K562 (cell line): ENCODE measurements at regions not wholly inside any gene's neighbourhood (a gene's known extent, or its start where the extent isn't known, plus 50 kb on each side); places are given as distances from the start of the nearest gene placed in this dataset.

Source experiments
- BRD9 ChIP-seq: fragments of 450-650 bp; IDR thresholded peaks from 2 replicates; pipeline ENCODE4 v1.6.1; 2018; ENCODE audit warnings: low read depth; ENCODE audit not compliant: partially characterized antibody
- CBFA2T2 ChIP-seq: fragments of 450-650 bp; conservative IDR thresholded peaks from 2 replicates; pipeline ENCODE4 v1.6.1; 2017; ENCODE audit warnings: mild to moderate bottlenecking
- CHCHD3 ChIP-seq: fragments of 250-450 bp; sonication (Bioruptor Pico); IDR thresholded peaks from 2 replicates; pipeline ENCODE4 v2.1.2; 2022; ENCODE audit warnings: mild to moderate bottlenecking
- CREBBP ChIP-seq: IDR thresholded peaks from one replicate; pipeline ENCODE4 v1.6.1; 2012; ENCODE audit warnings: low read depth, mild to moderate bottlenecking, control low read depth, inconsistent platforms, low read length
- CTBP1 ChIP-seq: fragments of 450-650 bp; IDR thresholded peaks from 2 replicates; pipeline ENCODE4 v1.6.1; 2016; ENCODE audit warnings: borderline replicate concordance
- ETS2 ChIP-seq: IDR thresholded peaks from 2 replicates; pipeline ENCODE4 v1.6.1; 2016; ENCODE audit warnings: borderline replicate concordance, missing genetic modification characterization, mild to moderate bottlenecking, moderate library complexity, missing compliant biosample characterization; ENCODE audit not compliant: poor library complexity, severe bottlenecking
- JUNB ChIP-seq: fragments of 450-650 bp; formaldehyde crosslinking; conservative IDR thresholded peaks from 2 replicates; pipeline ENCODE4 v1.4.0; 2020; ENCODE audit warnings: mild to moderate bottlenecking
- KDM4B ChIP-seq, 2 experiments: fragments of 450-650 bp in 1 of 2; sonication (generic) in 1 of 2; IDR thresholded peaks; 2 replicates each; pipeline ENCODE4 v1.6.1; 2016 to 2017; ENCODE audit warnings: borderline replicate concordance in 2 of 2, antibody characterized with exemption in 1 of 2, low read depth in 1 of 2, mild to moderate bottlenecking in 1 of 2
- MTA1 ChIP-seq: fragments of 450-650 bp; IDR thresholded peaks from 2 replicates; pipeline ENCODE4 v1.6.1; 2017; ENCODE audit warnings: borderline replicate concordance
- RBM22 ChIP-seq: fragments of 200-400 bp; formaldehyde crosslinking; IDR thresholded peaks from 2 replicates; pipeline ENCODE4 v1.6.1; 2018; ENCODE audit warnings: low read length, low read depth; ENCODE audit not compliant: poor library complexity, severe bottlenecking
- RFX5 ChIP-seq: IDR thresholded peaks from 2 replicates; pipeline ENCODE4 v1.6.1; 2011; ENCODE audit warnings: low read depth, mild to moderate bottlenecking, improper control_type of control experiment, low read length
- SLC30A9 ChIP-seq: fragments of 250-450 bp; sonication (Bioruptor Pico); IDR thresholded peaks from 2 replicates; pipeline ENCODE4 v1.8.0; 2022; ENCODE audit warnings: mild to moderate bottlenecking, moderate library complexity
- SOX6 ChIP-seq: fragments of 450-650 bp; IDR thresholded peaks from 2 replicates; pipeline ENCODE4 v1.6.1; 2014; ENCODE audit warnings: mild to moderate bottlenecking
- TAL1 ChIP-seq: fragments of 450-650 bp; IDR thresholded peaks from 2 replicates; pipeline ENCODE4 v1.6.1; 2016; ENCODE audit warnings: mild to moderate bottlenecking
- TF ChIP-seq, protein P1 (sequence below): fragments of 450-650 bp; IDR thresholded peaks from 2 replicates; pipeline ENCODE4 v1.6.1; 2016; ENCODE audit warnings: missing biosample characterization, missing genetic modification characterization
- TF ChIP-seq, protein P2 (sequence below): fragments of 450-650 bp; IDR thresholded peaks from 2 replicates; pipeline ENCODE4 v1.6.1; 2017; ENCODE audit warnings: antibody characterized with exemption, mild to moderate bottlenecking
- TF ChIP-seq, protein P3 (sequence below): fragments of 450-650 bp; formaldehyde crosslinking; conservative IDR thresholded peaks from 2 replicates; pipeline ENCODE4 v1.4.0; 2022; ENCODE audit warnings: mild to moderate bottlenecking, missing genetic modification characterization
- TF ChIP-seq, protein P4 (sequence below), 2 experiments: fragments of 450-650 bp; IDR thresholded peaks; 2 replicates each; pipeline ENCODE4 v1.6.1; 2016
- TF ChIP-seq, protein P5 (sequence below): sonication (generic); formaldehyde crosslinking; IDR thresholded peaks from 2 replicates; pipeline ENCODE4 v1.8.1; 2022; ENCODE audit warnings: missing genetic modification reagents

DNA sequence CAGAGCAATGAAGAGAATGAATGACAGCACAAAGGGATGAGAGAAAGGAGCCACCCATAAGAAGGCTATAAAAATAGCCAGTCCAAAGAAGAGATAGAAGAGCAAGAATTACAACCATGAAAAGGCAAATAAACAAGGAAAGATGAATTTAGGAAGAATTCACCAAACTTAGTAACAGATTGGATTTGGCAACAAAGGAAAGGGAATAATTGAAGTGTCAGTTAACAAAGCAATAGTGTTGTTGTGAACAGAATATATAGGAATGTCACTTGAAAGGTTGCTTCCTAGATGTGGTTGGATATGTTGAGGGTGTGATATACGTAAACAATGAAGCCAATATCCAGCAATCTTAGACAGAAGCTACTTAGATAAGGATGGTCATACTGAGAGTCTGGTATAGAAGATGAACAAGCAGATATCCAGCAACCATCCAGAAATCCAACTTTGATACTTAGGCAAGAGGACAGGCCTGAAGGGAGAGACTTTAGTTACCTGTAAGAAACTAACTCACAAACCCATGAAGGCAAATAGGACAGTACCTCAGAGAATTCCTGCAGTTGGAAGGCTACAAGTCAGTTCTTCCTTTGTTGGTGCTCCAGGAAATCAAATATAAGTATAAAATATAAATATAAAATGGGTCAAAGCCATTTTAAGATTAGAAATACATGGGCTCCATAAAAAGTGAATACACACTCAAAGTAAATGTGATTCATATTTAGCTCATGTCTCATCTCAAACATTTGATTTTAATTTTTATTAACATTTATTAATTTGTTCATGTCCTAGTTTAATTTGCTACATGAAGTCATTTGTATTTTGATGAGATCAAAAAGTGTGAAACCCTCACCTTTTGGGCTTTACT is 106.5 kb downstream of the HFE start (continued):
- TF ChIP-seq RFX5 (no peak), BRD9 (no peak), CREBBP (no peak), CHCHD3 (peak; percentile 93), CTBP1 (peak; percentile 28; the same call in 1 of the 2 replicates), MTA1 (no peak), CBFA2T2 (0 out of 2 replicates have a peak, but pooled peaks have one; percentile 3), JUNB (CRISPR knock-in tag) (no peak), ETS2 (no peak), KDM4B (IDR thresholded peaks at IDR 0.05; ENCODE audit: borderline replicate concordance in 2 of 2, low read depth in 1 of 2) (no peak), RBM22 (peak; percentile 91), SLC30A9 (CRISPR knock-in tag) (no peak), TAL1 (no peak), SOX6 (peak; percentile 72)
- TF ChIP-seq, protein P1, sequence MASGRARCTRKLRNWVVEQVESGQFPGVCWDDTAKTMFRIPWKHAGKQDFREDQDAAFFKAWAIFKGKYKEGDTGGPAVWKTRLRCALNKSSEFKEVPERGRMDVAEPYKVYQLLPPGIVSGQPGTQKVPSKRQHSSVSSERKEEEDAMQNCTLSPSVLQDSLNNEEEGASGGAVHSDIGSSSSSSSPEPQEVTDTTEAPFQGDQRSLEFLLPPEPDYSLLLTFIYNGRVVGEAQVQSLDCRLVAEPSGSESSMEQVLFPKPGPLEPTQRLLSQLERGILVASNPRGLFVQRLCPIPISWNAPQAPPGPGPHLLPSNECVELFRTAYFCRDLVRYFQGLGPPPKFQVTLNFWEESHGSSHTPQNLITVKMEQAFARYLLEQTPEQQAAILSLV: no peak
- TF ChIP-seq, protein P2, sequence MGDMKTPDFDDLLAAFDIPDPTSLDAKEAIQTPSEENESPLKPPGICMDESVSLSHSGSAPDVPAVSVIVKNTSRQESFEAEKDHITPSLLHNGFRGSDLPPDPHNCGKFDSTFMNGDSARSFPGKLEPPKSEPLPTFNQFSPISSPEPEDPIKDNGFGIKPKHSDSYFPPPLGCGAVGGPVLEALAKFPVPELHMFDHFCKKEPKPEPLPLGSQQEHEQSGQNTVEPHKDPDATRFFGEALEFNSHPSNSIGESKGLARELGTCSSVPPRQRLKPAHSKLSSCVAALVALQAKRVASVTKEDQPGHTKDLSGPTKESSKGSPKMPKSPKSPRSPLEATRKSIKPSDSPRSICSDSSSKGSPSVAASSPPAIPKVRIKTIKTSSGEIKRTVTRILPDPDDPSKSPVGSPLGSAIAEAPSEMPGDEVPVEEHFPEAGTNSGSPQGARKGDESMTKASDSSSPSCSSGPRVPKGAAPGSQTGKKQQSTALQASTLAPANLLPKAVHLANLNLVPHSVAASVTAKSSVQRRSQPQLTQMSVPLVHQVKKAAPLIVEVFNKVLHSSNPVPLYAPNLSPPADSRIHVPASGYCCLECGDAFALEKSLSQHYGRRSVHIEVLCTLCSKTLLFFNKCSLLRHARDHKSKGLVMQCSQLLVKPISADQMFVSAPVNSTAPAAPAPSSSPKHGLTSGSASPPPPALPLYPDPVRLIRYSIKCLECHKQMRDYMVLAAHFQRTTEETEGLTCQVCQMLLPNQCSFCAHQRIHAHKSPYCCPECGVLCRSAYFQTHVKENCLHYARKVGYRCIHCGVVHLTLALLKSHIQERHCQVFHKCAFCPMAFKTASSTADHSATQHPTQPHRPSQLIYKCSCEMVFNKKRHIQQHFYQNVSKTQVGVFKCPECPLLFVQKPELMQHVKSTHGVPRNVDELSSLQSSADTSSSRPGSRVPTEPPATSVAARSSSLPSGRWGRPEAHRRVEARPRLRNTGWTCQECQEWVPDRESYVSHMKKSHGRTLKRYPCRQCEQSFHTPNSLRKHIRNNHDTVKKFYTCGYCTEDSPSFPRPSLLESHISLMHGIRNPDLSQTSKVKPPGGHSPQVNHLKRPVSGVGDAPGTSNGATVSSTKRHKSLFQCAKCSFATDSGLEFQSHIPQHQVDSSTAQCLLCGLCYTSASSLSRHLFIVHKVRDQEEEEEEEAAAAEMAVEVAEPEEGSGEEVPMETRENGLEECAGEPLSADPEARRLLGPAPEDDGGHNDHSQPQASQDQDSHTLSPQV: no peak
- TF ChIP-seq, protein P3, sequence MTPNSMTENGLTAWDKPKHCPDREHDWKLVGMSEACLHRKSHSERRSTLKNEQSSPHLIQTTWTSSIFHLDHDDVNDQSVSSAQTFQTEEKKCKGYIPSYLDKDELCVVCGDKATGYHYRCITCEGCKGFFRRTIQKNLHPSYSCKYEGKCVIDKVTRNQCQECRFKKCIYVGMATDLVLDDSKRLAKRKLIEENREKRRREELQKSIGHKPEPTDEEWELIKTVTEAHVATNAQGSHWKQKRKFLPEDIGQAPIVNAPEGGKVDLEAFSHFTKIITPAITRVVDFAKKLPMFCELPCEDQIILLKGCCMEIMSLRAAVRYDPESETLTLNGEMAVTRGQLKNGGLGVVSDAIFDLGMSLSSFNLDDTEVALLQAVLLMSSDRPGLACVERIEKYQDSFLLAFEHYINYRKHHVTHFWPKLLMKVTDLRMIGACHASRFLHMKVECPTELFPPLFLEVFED (CRISPR knock-in tag): no peak; the same call in 1 of the 2 replicates
- TF ChIP-seq, protein P4, sequence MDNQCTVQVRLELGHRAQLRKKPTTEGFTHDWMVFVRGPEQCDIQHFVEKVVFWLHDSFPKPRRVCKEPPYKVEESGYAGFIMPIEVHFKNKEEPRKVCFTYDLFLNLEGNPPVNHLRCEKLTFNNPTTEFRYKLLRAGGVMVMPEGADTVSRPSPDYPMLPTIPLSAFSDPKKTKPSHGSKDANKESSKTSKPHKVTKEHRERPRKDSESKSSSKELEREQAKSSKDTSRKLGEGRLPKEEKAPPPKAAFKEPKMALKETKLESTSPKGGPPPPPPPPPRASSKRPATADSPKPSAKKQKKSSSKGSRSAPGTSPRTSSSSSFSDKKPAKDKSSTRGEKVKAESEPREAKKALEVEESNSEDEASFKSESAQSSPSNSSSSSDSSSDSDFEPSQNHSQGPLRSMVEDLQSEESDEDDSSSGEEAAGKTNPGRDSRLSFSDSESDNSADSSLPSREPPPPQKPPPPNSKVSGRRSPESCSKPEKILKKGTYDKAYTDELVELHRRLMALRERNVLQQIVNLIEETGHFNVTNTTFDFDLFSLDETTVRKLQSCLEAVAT (IDR thresholded peaks at IDR 0.05): peak; percentile 12 to 68; a peak in 2 of 4 replicates
- TF ChIP-seq, protein P5, sequence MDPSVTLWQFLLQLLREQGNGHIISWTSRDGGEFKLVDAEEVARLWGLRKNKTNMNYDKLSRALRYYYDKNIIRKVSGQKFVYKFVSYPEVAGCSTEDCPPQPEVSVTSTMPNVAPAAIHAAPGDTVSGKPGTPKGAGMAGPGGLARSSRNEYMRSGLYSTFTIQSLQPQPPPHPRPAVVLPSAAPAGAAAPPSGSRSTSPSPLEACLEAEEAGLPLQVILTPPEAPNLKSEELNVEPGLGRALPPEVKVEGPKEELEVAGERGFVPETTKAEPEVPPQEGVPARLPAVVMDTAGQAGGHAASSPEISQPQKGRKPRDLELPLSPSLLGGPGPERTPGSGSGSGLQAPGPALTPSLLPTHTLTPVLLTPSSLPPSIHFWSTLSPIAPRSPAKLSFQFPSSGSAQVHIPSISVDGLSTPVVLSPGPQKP (CRISPR knock-in tag): no peak
